ENCODE measurements at regions not wholly inside any gene's neighbourhood (a gene's known extent, or its start where the extent isn't known, plus 50 kb on each side); places are given as distances from the start of the nearest gene placed in this dataset.

GRCh38 chr4:111838406-111838930 lies 306.8 kb upstream of the FAM241A start:
- TF ChIP-seq CREM (IDR thresholded peaks at IDR 0.05; ENCODE audit: low read depth) (no peak), NFIC (IDR thresholded peaks at IDR 0.05; ENCODE audit: low read depth, low read length) (no peak)
